ENCODE measurements at regions not wholly inside any gene's neighbourhood (a gene's known extent, or its start where the extent isn't known, plus 50 kb on each side); places are given as distances from the start of the nearest gene placed in this dataset.

DNA sequence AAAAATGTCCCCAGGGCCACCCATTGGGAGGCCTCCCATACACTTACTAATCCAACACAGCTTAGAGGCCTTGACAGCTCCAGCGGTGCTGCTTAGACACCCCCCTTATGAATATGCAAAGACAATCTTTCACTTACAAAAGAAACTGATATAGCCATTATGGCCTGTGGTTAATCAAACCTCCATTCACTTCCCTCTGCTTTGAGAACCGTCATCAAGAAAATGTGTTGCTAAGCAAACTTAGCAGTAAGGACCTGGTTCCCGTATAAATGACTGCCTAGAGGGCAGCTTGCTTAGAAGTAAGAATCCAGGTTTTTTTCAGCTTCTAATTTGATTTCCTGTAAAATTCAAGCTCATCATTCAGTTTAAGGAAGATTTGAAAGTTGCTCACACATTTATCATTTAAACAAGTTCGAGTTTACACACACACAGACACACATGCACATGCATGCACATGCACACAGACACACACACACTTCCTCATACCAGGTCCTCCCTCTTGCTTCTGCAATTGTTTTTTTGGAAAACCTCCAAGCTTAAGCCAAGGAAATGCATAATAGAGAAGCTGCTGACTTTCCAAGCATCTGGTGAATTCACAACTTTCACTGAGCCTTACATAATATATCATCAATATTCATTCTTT, 137.7 kb upstream of the BLID start (continued):
- TF ChIP-seq GRHL2 (CRISPR knock-in tag; IDR thresholded peaks at IDR 0.05; ENCODE audit: insufficient replicate concordance, severe bottlenecking) (no peak), PREB (CRISPR knock-in tag; IDR thresholded peaks at IDR 0.05; ENCODE audit: borderline replicate concordance) (no peak), CREM (CRISPR knock-in tag; IDR thresholded peaks at IDR 0.05) (no peak), FOXP1 (CRISPR knock-in tag; IDR thresholded peaks at IDR 0.05; ENCODE audit: borderline replicate concordance) (no peak)
- TF ChIP-seq, protein P1, sequence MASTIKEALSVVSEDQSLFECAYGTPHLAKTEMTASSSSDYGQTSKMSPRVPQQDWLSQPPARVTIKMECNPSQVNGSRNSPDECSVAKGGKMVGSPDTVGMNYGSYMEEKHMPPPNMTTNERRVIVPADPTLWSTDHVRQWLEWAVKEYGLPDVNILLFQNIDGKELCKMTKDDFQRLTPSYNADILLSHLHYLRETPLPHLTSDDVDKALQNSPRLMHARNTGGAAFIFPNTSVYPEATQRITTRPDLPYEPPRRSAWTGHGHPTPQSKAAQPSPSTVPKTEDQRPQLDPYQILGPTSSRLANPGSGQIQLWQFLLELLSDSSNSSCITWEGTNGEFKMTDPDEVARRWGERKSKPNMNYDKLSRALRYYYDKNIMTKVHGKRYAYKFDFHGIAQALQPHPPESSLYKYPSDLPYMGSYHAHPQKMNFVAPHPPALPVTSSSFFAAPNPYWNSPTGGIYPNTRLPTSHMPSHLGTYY (CRISPR knock-in tag; IDR thresholded peaks at IDR 0.05), result no peak

DNA sequence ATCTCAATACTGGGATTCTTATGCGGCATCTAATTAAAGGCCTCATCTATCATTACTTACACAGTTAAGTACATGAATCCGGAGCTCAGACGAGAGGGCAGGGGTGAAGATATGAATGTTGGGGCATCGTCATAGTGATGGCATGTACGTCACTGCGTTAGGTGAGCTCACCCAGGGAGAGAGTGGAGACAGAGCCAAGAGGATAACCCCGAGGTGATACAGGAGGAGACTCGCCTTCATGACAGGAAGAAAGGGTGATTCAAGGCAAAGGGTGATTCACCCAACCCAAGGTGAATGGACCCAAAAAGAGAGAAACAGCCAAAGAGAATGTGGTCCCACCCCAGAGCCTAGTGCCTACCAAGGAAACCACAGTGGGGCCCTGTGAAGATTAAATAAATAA, 132.9 kb upstream of the BLID start:
- no peaks in the 10 kb centered on the region for H3K36me3 Mint-ChIP-seq
- no peaks in the 10 kb centered on the region for H3K9me3 Mint-ChIP-seq
- peaks cover 36% of the 10 kb centered on the region for H3K27me3 Mint-ChIP-seq (ENCODE audit: low read depth)
- CTCF ChIA-PET, result no interaction called here
- TF ChIP-seq ZNF121 (CRISPR knock-in tag; IDR thresholded peaks at IDR 0.05), result no peak
- TF ChIP-seq CREB1 (CRISPR knock-in tag; IDR thresholded peaks at IDR 0.05), result no peak
- TF ChIP-seq, protein P2, sequence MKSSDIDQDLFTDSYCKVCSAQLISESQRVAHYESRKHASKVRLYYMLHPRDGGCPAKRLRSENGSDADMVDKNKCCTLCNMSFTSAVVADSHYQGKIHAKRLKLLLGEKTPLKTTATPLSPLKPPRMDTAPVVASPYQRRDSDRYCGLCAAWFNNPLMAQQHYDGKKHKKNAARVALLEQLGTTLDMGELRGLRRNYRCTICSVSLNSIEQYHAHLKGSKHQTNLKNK (CRISPR knock-in tag; IDR thresholded peaks at IDR 0.05), result no peak
- no peak for TF ChIP-seq GTF2I (CRISPR knock-in tag; conservative IDR thresholded peaks at IDR 0.05)
- TF ChIP-seq FOXP1 (CRISPR knock-in tag; IDR thresholded peaks at IDR 0.05; ENCODE audit: borderline replicate concordance), result no peak
- no peak for DNase-seq (ENCODE audit: low spot score)
- peaks cover 14% of the 10 kb centered on the region for H3K4me1 Mint-ChIP-seq
- no peak for ATAC-seq
- H3K27ac Mint-ChIP-seq, result no peak overlapping the region
- POLR2A ChIA-PET, result no interaction called here
- H3K4me3 Mint-ChIP-seq, result no peak overlapping the region

- CTCF ChIA-PET, result interaction anchor here (1.4 to 1.6 kb wide), 2 partner anchors 33 to 258 kb away, joined by 4 to 5 read pairs; no protein-coding TSS in a partner anchor
- Mint-ChIP-seq H3K27ac (no peak overlapping the region), H3K4me3 (no peak overlapping the region), H3K9me3 (no peaks in the 10 kb centered on the region), H3K4me1 (peaks cover 7% of the 10 kb centered on the region), H3K27me3 (ENCODE audit: low read depth) (peaks cover 28% of the 10 kb centered on the region), H3K36me3 (no peaks in the 10 kb centered on the region)
- DNase-seq (ENCODE audit: low spot score) (no peak), ATAC-seq (no peak)
- POLR2A ChIA-PET, result no interaction called here
- TF ChIP-seq, protein P3, sequence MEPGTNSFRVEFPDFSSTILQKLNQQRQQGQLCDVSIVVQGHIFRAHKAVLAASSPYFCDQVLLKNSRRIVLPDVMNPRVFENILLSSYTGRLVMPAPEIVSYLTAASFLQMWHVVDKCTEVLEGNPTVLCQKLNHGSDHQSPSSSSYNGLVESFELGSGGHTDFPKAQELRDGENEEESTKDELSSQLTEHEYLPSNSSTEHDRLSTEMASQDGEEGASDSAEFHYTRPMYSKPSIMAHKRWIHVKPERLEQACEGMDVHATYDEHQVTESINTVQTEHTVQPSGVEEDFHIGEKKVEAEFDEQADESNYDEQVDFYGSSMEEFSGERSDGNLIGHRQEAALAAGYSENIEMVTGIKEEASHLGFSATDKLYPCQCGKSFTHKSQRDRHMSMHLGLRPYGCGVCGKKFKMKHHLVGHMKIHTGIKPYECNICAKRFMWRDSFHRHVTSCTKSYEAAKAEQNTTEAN (CRISPR knock-in tag; IDR thresholded peaks at IDR 0.05), result no peak
- TF ChIP-seq ESRRA (CRISPR knock-in tag; IDR thresholded peaks at IDR 0.05; ENCODE audit: borderline replicate concordance) (no peak), ZNF263 (CRISPR knock-in tag; IDR thresholded peaks at IDR 0.05; ENCODE audit: low read depth) (no peak), NR2C2 (CRISPR knock-in tag; IDR thresholded peaks at IDR 0.05) (no peak), ATF2 (CRISPR knock-in tag; IDR thresholded peaks at IDR 0.05; ENCODE audit: borderline replicate concordance, low read depth) (no peak), ZNF512 (CRISPR knock-in tag; IDR thresholded peaks at IDR 0.05; ENCODE audit: borderline replicate concordance) (no peak), SP1 (CRISPR knock-in tag; conservative IDR thresholded peaks at IDR 0.05) (no peak), CREM (CRISPR knock-in tag; IDR thresholded peaks at IDR 0.05) (no peak), ARID4B (CRISPR knock-in tag; IDR thresholded peaks at IDR 0.05; ENCODE audit: borderline replicate concordance) (no peak)
- TF ChIP-seq, protein P4, sequence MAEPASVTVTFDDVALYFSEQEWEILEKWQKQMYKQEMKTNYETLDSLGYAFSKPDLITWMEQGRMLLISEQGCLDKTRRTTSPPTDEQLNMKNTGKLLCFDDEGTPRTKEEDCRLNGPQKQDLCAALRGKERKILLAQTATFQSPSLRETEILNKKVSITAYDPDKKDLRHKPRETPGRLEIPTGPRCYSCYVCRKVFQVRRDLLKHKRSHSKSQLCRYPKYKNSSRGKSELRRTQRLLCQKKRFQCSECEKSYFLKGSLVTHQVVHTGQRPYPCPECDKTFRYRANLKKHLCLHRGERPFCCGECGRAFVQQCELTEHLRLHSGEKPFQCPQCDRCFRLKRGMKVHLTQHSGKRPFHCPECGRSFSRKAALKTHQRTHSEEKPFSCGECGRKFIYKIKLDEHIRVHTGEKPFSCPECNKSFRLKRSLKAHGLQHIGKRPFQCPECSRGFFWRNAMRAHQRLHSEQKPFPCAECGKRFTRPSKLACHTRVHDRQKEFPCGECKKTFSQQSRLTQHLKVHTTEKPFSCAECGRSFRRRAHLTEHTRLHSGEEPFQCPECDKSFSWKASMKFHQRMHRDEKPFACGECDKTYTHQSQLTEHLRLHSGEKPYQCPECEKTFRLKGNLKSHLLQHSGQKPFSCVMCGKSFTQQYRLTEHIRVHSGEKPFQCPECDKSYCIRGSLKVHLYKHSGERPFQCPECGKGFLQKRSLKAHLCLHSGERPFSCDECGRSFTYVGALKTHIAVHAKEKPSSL (CRISPR knock-in tag; conservative IDR thresholded peaks at IDR 0.05), result no peak
Measured at GRCh38 chr11:122248131-122248530, 132.1 kb upstream of the BLID start.

All from WTC11 (cell line).